GM21723 (cell line): ENCODE measurements at regions not wholly inside any gene's neighbourhood (a gene's known extent, or its start where the extent isn't known, plus 50 kb on each side); places are given as distances from the start of the nearest gene placed in this dataset.

Experiments
- ATAC-seq: cut with Tn5 transposase; IDR thresholded peaks from one replicate; pipeline ENCODE4 v1.9.1; 2021; ENCODE audit warnings: mild to moderate bottlenecking, moderate library complexity; ENCODE audit not compliant: unreplicated experiment

GRCh38 chr4:23355258-23355657, 534.6 kb downstream of the PPARGC1A start:
- no peak for ATAC-seq

GRCh38 chr4:23353200-23353599, 536.6 kb downstream of the PPARGC1A start:
- ATAC-seq, result no peak

- ATAC-seq, result peak; percentile 71
Measured at GRCh38 chr4:23348789-23349498, 540.9 kb downstream of the PPARGC1A start.

GRCh38 chr4:23337292-23337691, 552.6 kb downstream of the PPARGC1A start:
- ATAC-seq, result no peak

GRCh38 chr4:23333946-23334878, 555.6 kb downstream of the PPARGC1A start:
- ATAC-seq, result peak; percentile 85

- no peak for ATAC-seq
Measured at GRCh38 chr4:23333556-23333945, 556.3 kb downstream of the PPARGC1A start.

- ATAC-seq, result no peak
Measured at GRCh38 chr4:23332313-23332712, 557.5 kb downstream of the PPARGC1A start.

GRCh38 chr4:23327120-23327519, 562.7 kb downstream of the PPARGC1A start:
- ATAC-seq, result no peak

GRCh38 chr4:23324021-23324690, 565.7 kb downstream of the PPARGC1A start:
- ATAC-seq, result no peak

- ATAC-seq, result no peak
Measured at GRCh38 chr4:23323436-23323835, 566.4 kb downstream of the PPARGC1A start.

GRCh38 chr4:23322732-23323131, 567.1 kb downstream of the PPARGC1A start:
- ATAC-seq, result no peak

GRCh38 chr4:23320931-23321587, 568.8 kb downstream of the PPARGC1A start:
- ATAC-seq, result no peak

- ATAC-seq, result no peak
Measured at GRCh38 chr4:23312686-23313085, 577.2 kb downstream of the PPARGC1A start.

GRCh38 chr4:23311983-23312382, 577.9 kb downstream of the PPARGC1A start:
- ATAC-seq, result no peak

- no peak for ATAC-seq
Measured at GRCh38 chr4:23305026-23305425, 584.8 kb downstream of the PPARGC1A start.

GRCh38 chr4:23298371-23298770, 591.5 kb downstream of the PPARGC1A start:
- ATAC-seq, result no peak

- ATAC-seq, result no peak
Measured at GRCh38 chr4:23297327-23297726, 592.5 kb downstream of the PPARGC1A start.

- ATAC-seq, result no peak
Measured at GRCh38 chr4:23291139-23291538, 598.4 kb downstream of the GBA3 start.

- no peak for ATAC-seq
Measured at GRCh38 chr4:23290656-23291055, 597.9 kb downstream of the GBA3 start.

GRCh38 chr4:23279377-23279986, 586.7 kb downstream of the GBA3 start:
- no peak for ATAC-seq

GRCh38 chr4:23278845-23279244, 586.1 kb downstream of the GBA3 start:
- no peak for ATAC-seq
